ENCODE measurements at regions not wholly inside any gene's neighbourhood (a gene's known extent, or its start where the extent isn't known, plus 50 kb on each side); places are given as distances from the start of the nearest gene placed in this dataset.

GRCh38 chr6:137737836-137738596, 129.0 kb upstream of the TNFAIP3 start:
- DNase-seq = no peak

GRCh38 chr6:137738931-137739504, 128.0 kb upstream of the TNFAIP3 start:
- no peak for DNase-seq

- no peak for DNase-seq
Observed at GRCh38 chr6:137739544-137739943, 127.5 kb upstream of the TNFAIP3 start.

- DNase-seq = no peak
Observed at GRCh38 chr6:137740091-137740755, 126.8 kb upstream of the TNFAIP3 start.

GRCh38 chr6:137740967-137741761, 125.9 kb upstream of the TNFAIP3 start:
- no peak for DNase-seq

- no peak for DNase-seq
Observed at GRCh38 chr6:137743493-137743892, 123.6 kb upstream of the TNFAIP3 start.

- DNase-seq = no peak
Observed at GRCh38 chr6:137744877-137745276, 122.2 kb upstream of the TNFAIP3 start.

- no peak for DNase-seq
Observed at GRCh38 chr6:137745321-137745720, 121.7 kb upstream of the TNFAIP3 start.

- no peak for DNase-seq
Observed at GRCh38 chr6:137746264-137746663, 120.8 kb upstream of the TNFAIP3 start.

- no peak for DNase-seq
Observed at GRCh38 chr6:137749696-137750211, 117.3 kb upstream of the TNFAIP3 start.

- no peak for DNase-seq
Observed at GRCh38 chr6:137750297-137750696, 116.8 kb upstream of the TNFAIP3 start.

- no peak for DNase-seq
Observed at GRCh38 chr6:137751768-137752560, 115.1 kb upstream of the TNFAIP3 start.

GRCh38 chr6:137754366-137754765, 112.7 kb upstream of the TNFAIP3 start:
- no peak for DNase-seq

- DNase-seq = no peak
Observed at GRCh38 chr6:137754866-137755265, 112.2 kb upstream of the TNFAIP3 start.

GRCh38 chr6:137755284-137755683, 111.8 kb upstream of the TNFAIP3 start:
- DNase-seq = no peak

- no peak for DNase-seq
Observed at GRCh38 chr6:137756788-137757187, 110.3 kb upstream of the TNFAIP3 start.

GRCh38 chr6:137758661-137759060, 108.4 kb upstream of the TNFAIP3 start:
- no peak for DNase-seq

GRCh38 chr6:137759624-137760023, 107.4 kb upstream of the TNFAIP3 start:
- DNase-seq = no peak

- no peak for DNase-seq
Observed at GRCh38 chr6:137761072-137761471, 106.0 kb upstream of the TNFAIP3 start.

GRCh38 chr6:137761487-137761886, 105.6 kb upstream of the TNFAIP3 start:
- DNase-seq = no peak

- no peak for DNase-seq
Observed at GRCh38 chr6:137762168-137763090, 104.6 kb upstream of the TNFAIP3 start.
